ENCODE measurements at regions not wholly inside any gene's neighbourhood (a gene's known extent, or its start where the extent isn't known, plus 50 kb on each side); places are given as distances from the start of the nearest gene placed in this dataset.

- TF ChIP-seq EP300 (IDR thresholded peaks at IDR 0.05): no peak
- no peak for TF ChIP-seq POLR2A (IDR thresholded peaks at IDR 0.05)
- TF ChIP-seq CTCF (IDR thresholded peaks at IDR 0.05): no peak
Observed at GRCh38 chr13:90032841-90033493, 1314.5 kb upstream of the MIR17HG start.

Measured in ovary (tissue), 3 donors.